SIG-M5 treated with dmso at 0.1 percent for 504 hours (cell line): ENCODE measurements at regions not wholly inside any gene's neighbourhood (a gene's known extent, or its start where the extent isn't known, plus 50 kb on each side); places are given as distances from the start of the nearest gene placed in this dataset.

Experiments
- DNase-seq: peaks from one replicate; lab custom pipeline; 2025; ENCODE audit not compliant: unreplicated experiment; lab: John Stamatoyannopoulos, UW

GRCh38 chr2:36060133-36060532, 295.4 kb upstream of the CRIM1 start:
- no peak for DNase-seq

DNA sequence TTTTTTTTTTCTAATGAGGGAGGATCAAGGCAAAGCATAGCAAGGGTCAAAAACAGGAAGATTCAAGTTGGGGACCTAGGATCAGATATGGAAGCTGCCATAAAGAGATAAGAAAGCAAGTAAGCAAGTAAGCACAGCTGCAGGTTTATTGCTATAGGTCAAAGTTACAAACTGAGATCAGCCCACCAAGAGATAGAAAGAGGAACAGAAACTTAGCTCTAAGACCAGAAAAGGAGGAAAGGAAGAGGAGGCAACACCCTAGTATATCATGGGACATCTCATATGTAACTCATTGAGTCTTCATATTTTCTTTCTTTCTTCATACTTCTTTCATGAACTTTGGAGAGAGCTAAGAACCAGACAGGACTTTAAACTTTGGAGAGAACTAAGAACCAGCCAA, 295.9 kb upstream of the CRIM1 start:
- DNase-seq, result peak; percentile 53

- no peak for DNase-seq
Measured at GRCh38 chr2:36058953-36059352, 296.6 kb upstream of the CRIM1 start.

- no peak for DNase-seq
Measured at GRCh38 chr2:36058076-36058475, 297.5 kb upstream of the CRIM1 start.

- no peak for DNase-seq
Measured at GRCh38 chr2:36052819-36053218, 302.8 kb upstream of the CRIM1 start.

- no peak for DNase-seq
Measured at GRCh38 chr2:36044411-36044810, 311.2 kb upstream of the CRIM1 start.

DNA sequence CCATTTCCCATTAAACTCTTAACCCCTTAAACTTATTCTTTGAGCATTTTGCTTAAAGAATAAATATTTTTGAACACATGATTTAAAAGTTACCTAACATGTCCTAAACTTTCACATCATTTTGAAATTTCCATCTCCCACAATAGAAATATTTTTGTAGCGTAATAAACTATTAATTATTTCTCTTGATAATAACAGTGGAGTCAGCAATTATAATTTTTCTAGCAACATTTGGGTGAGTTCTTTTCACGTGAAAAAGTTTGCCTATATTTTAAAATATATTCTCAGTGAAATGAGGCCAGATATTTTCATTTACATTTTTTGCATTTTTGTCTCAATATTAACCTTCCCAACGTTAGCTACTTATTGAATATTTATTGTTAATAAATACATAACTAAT, 320.4 kb upstream of the CRIM1 start:
- no peak for DNase-seq

DNA sequence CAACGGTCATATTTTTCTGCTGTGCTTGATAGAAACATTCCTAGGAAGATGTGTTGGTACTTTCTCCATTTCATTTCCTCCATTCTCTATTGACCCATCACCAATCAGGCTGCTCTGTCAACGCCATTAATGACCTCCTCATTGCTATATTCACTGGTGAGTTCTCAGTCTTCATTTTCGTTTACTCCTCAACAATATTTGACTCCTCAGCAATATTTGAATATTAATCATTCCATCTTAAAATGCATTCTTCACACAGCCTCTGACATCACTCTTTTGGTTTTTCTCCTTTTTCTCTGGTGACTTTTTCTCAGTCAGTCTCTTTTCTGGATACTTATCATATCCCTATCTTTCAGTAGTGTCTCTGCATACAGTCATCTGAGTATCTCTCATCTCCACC, 323.5 kb upstream of the CRIM1 start:
- no peak for DNase-seq

DNA sequence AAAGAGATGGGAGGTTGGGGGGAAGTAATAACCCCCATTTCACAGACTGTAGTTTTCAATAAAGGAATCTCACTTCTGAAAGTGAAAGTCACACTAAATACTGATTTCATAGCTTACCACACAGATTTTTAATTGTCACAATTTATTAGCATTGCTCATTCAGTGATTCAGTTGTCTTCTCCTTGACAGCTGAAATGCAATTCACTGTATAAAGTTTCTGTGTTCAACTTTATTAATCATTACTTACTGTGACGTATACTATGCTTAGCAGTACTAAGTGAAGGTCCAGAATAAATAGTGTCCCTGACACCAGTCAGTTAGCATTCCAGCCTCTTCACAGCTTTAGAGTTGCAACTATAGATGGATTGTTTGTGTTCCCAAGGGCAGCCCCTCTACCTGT, 324.1 kb upstream of the CRIM1 start:
- no peak for DNase-seq

DNA sequence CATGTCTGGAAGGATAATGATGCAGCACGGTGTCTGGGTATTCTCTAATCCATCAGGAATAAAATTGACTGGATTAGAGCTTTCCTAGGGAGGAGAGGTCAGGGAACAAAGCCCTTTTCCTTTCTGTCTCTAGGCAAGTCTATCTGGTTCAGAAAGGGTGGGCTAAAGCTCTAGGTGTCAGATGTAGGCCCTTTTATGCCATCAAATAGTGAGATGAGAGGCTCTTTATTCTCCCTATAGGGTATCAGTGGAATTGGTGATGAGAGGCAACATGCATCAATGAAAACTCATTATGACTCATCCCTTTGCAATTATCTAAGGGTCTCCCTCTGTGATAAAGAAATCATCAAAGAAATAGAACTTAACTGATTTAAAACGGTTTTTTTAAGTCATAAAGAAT, 328.0 kb upstream of the CRIM1 start:
- DNase-seq, result no peak

GRCh38 chr2:36013064-36013463, 342.5 kb upstream of the CRIM1 start:
- DNase-seq, result no peak

- no peak for DNase-seq
Measured at GRCh38 chr2:36006444-36006843, 349.1 kb upstream of the CRIM1 start.

DNA sequence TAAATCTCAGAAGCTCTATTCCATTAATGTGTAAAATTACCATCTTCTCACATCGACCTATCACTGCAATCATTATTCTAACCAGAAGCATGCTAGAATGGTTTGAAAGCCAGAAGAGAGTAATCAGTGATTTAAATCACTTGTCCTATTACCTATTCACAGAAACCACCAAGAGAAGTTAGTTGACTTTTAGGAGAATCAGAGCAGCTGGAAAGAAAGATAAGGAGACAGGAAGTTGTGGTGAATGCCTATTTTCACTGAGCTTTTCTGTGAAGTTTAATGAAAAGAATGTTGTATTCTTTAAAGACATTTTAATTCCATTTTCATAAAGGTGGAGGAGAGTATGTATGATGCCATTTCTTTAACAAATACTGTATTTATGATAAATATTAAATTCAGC, 352.6 kb upstream of the CRIM1 start:
- DNase-seq, result no peak

- DNase-seq, result no peak
Measured at GRCh38 chr2:35997488-35997887, 358.1 kb upstream of the CRIM1 start.

GRCh38 chr2:35989503-35989902, 366.1 kb upstream of the CRIM1 start:
- DNase-seq, result no peak

DNA sequence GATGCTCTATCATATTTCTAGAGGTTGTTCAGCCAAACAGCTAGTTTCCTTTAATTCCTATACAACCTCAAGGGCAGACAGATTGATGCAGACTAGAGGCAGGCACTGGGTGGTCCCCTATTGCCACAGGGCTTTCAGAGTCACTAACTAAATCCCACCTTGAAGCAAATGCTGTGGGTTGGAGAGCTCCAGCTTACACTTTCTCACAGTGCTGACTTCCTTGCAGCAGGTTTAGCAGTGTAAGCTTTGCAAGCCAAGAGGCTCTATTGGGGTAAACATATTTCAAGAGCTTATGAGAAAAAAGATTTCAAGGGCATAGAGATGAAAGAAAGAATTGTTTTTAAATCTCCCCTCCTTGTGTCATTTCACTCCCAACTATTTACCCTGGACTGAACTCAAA, 366.5 kb upstream of the CRIM1 start:
- no peak for DNase-seq

DNA sequence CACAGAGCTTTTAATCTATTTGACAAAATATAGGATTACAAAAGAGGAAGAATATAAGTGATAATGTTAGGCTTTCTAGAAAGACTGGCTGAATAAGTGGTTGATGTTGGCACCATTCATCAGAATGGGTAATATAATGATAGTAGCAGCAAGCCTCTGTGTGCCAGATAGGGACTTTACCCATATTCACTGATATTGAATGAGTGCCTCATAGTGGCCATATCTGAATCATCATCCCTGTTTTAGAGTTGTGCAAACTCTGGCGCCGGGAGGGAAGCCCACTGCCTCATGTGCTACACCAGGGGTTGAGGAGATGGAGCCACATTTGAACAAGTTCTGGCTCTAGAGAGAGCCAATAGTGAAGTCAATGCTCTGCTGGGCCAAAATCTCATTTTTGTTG, 368.7 kb upstream of the CRIM1 start:
- DNase-seq, result no peak

GRCh38 chr2:35978218-35978617, 377.4 kb upstream of the CRIM1 start:
- DNase-seq, result no peak

- no peak for DNase-seq
Measured at GRCh38 chr2:35976611-35977010, 379.0 kb upstream of the CRIM1 start.

- DNase-seq, result no peak
Measured at GRCh38 chr2:35973737-35974132, 381.8 kb upstream of the CRIM1 start.

DNA sequence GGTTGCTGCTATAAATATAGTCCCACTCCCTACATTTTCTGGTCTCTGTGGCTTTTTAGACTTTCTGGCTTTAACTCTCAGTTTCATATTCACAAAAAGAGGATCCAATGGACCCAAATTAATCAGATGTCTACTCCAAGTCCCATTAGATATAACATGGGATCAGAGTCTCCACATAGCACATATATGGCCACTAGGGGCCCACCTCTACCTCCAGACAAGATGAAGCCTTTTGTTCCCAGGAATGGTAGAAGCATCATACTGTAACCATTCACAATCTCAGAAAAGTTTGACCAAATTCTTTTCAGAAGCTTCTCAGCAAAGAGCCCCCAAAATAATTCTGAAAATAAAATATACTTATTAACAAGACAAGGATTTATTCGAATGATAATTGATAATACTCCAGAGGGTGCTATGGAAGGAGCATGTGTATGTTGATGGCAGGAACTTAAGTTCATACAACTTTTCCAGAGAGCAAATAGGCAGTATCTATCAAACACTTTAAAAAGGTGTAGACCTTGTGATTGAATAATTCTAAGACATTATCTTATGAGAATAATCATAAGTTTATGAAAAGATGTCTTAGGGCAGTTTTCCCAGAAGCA, 382.3 kb upstream of the CRIM1 start:
- peak; percentile 13 for DNase-seq

- no peak for DNase-seq
Measured at GRCh38 chr2:35963824-35964223, 391.8 kb upstream of the CRIM1 start.

DNA sequence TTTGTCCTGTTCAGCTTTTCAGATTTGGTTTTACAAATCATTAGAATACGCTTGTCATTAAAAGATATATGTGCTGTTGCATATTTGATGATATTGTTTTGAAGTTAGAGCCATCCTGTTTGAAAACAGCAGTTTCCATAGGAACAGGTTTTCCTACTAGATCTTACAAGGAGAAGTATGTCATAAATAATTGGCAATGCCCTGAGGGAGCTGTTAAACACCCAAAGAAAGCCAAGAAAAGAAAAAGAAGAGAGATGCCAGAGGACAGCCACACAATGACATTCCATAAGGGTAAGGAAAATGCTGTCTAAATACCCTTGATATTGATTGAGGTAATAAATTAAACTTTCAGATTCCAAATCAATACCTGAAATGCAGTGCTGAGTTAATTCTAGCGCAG, 392.2 kb upstream of the CRIM1 start:
- no peak for DNase-seq
